Middle frontal gyrus (tissue), 1 donor: ENCODE measurements at regions not wholly inside any gene's neighbourhood (a gene's known extent, or its start where the extent isn't known, plus 50 kb on each side); places are given as distances from the start of the nearest gene placed in this dataset.
A peak's percentile ranks its signal among the peaks of the same experiment; 100 is the strongest.

Experiments
- DNase-seq: peaks from one replicate; pipeline ENCODE4 v3.0.0-alpha.2; 2015; ENCODE audit warnings: low spot score; ENCODE audit errors: extremely low spot score

- DNase-seq, result no peak
Observed at GRCh38 chr18:28574175-28574574, 397.2 kb upstream of the CDH2 start.

GRCh38 chr18:28571929-28572328, 395.0 kb upstream of the CDH2 start:
- DNase-seq, result no peak

- DNase-seq, result no peak
Observed at GRCh38 chr18:28560331-28560730, 383.4 kb upstream of the CDH2 start.

GRCh38 chr18:28559511-28559910, 382.6 kb upstream of the CDH2 start:
- no peak for DNase-seq

- no peak for DNase-seq
Observed at GRCh38 chr18:28541934-28542333, 365.0 kb upstream of the CDH2 start.

- peak; percentile 28 for DNase-seq
Observed at GRCh38 chr18:28541276-28541930, 364.5 kb upstream of the CDH2 start.

- DNase-seq, result no peak
Observed at GRCh38 chr18:28529644-28530043, 352.7 kb upstream of the CDH2 start.

GRCh38 chr18:28526196-28526595, 349.3 kb upstream of the CDH2 start:
- no peak for DNase-seq

- DNase-seq, result no peak
Observed at GRCh38 chr18:28523758-28524475, 347.0 kb upstream of the CDH2 start.

GRCh38 chr18:28522236-28522635, 345.3 kb upstream of the CDH2 start:
- no peak for DNase-seq

GRCh38 chr18:28519997-28520396, 343.1 kb upstream of the CDH2 start:
- no peak for DNase-seq

- DNase-seq, result no peak
Observed at GRCh38 chr18:28514699-28515098, 337.8 kb upstream of the CDH2 start.

- no peak for DNase-seq
Observed at GRCh38 chr18:28512357-28512756, 335.4 kb upstream of the CDH2 start.

GRCh38 chr18:28511413-28511821, 334.5 kb upstream of the CDH2 start:
- DNase-seq, result no peak

- no peak for DNase-seq
Observed at GRCh38 chr18:28510210-28510609, 333.3 kb upstream of the CDH2 start.

GRCh38 chr18:28504066-28504465, 327.1 kb upstream of the CDH2 start:
- DNase-seq, result no peak

- DNase-seq, result no peak
Observed at GRCh38 chr18:28494151-28494550, 317.2 kb upstream of the CDH2 start.

GRCh38 chr18:28485918-28486317, 309.0 kb upstream of the CDH2 start:
- DNase-seq, result no peak

- no peak for DNase-seq
Observed at GRCh38 chr18:28485210-28485801, 308.4 kb upstream of the CDH2 start.

GRCh38 chr18:28478531-28478930, 301.6 kb upstream of the CDH2 start:
- DNase-seq, result no peak

GRCh38 chr18:28476302-28476701, 299.4 kb upstream of the CDH2 start:
- DNase-seq, result no peak

GRCh38 chr18:28469946-28470345, 293.0 kb upstream of the CDH2 start:
- no peak for DNase-seq

- no peak for DNase-seq
Observed at GRCh38 chr18:28468901-28469300, 292.0 kb upstream of the CDH2 start.
